K562 (cell line): ENCODE measurements at regions not wholly inside any gene's neighbourhood (a gene's known extent, or its start where the extent isn't known, plus 50 kb on each side); places are given as distances from the start of the nearest gene placed in this dataset.

Source experiments
- ATAC-seq: fragments of 200-7000 bp; cut with Tn5 transposase; 3 replicates; pipeline ENCODE4 v1.9.1; 2020; ENCODE audit warnings: moderate library complexity
- BruUV-seq: library from RNA; stranded (reverse); fragments of 400-500 nt; replicated peaks from 2 replicates; lab custom pipeline; 2021; lab: Mats Ljungman, UMichigan
- CTCF ChIA-PET: fragments of 300-600 bp; formaldehyde crosslinking; extraction: SDS; loops from one replicate; lab custom pipeline; 2021; ENCODE audit warnings: low intra/inter-chr PET ratio; lab: Yijun Ruan, JAX
- POLR2A ChIA-PET: fragments of 300-600, 350-650 bp; sonication (Branson Sonifier 250); formaldehyde crosslinking; extraction: SDS; loops from one replicate; lab custom pipeline; 2021; ENCODE audit warnings: antibody characterized with exemption, inconsistent platforms; lab: Yijun Ruan, JAX
- DNase-seq, 4 experiments: peaks; one replicate each; pipeline versions ENCODE4 v3.0.0 to v3.0.0-alpha.2; 2011 to 2018; ENCODE audit warnings: low spot score in 3 of 4, mixed read lengths in 3 of 4; ENCODE audit errors: extremely low read depth in 1 of 4
- FAIRE-seq: peaks from 2 replicates; lab custom pipeline; 2011; peaks lifted over from hg19 to GRCh38; lab: Jason Lieb, UNC
- H2AFZ ChIP-seq: 2 replicates; pipeline ENCODE4 v1.6.0; 2011; ENCODE audit warnings: low read depth, low read length, control low read depth, inconsistent platforms
- H3K27ac ChIP-seq: fragments of 200-600 bp; 3 replicates; pipeline ENCODE4 v1.8.0; 2011; ENCODE audit warnings: low read depth, mild to moderate bottlenecking, control low read depth, inconsistent platforms, low read length, moderate library complexity, mixed read lengths; ENCODE audit errors: extremely low read depth
- H3K27me3 ChIP-seq, 2 experiments: fragments of 300-600 bp in 1 of 2; 2 replicates in 1 of 2; 3 replicates in 1 of 2; pipeline versions ENCODE4 v1.6.0 to v1.8.0; 2011; ENCODE audit warnings: inconsistent platforms in 2 of 2, low read length in 2 of 2, mild to moderate bottlenecking in 1 of 2, mixed read lengths in 1 of 2, moderate library complexity in 1 of 2; ENCODE audit not compliant: control insufficient read depth in 2 of 2, insufficient read depth in 2 of 2
- H3K36me3 ChIP-seq: fragments of 300-600 bp; 3 replicates; pipeline ENCODE4 v1.8.0; 2011; ENCODE audit warnings: mild to moderate bottlenecking, low read length, inconsistent platforms; ENCODE audit not compliant: control insufficient read depth, insufficient read depth
- H3K4me1 ChIP-seq, 2 experiments: fragments of 200-600 bp in 1 of 2; replicated peaks in 1 of 2; 2 replicates in 1 of 2; 3 replicates in 1 of 2; pipeline versions ENCODE4 v1.5.1 to v1.8.0; 2011; ENCODE audit warnings: inconsistent platforms in 2 of 2, low read length in 2 of 2, mild to moderate bottlenecking in 1 of 2, mixed read lengths in 1 of 2, moderate library complexity in 1 of 2; ENCODE audit not compliant: control insufficient read depth in 2 of 2, insufficient read depth in 2 of 2
- H3K4me2 ChIP-seq: 2 replicates; pipeline ENCODE4 v1.6.1; 2011; ENCODE audit warnings: low read length, control low read depth, inconsistent platforms, mixed read lengths; ENCODE audit not compliant: insufficient read depth
- H3K4me3 ChIP-seq: fragments of 200-600 bp; sonication (generic), shearing (Covaris generic); 2 replicates; pipeline ENCODE4 v1.5.1; 2016; ENCODE audit warnings: control low read depth, inconsistent platforms
- H3K79me2 ChIP-seq: fragments of 200-600 bp; 3 replicates; pipeline ENCODE4 v1.8.0; 2011; ENCODE audit warnings: low read length, inconsistent platforms; ENCODE audit not compliant: control insufficient read depth, insufficient read depth
- H3K9ac ChIP-seq, 2 experiments: 2 replicates each; pipeline versions ENCODE4 v1.6.0 to v1.6.1; 2011; ENCODE audit warnings: low read depth in 2 of 2, low read length in 2 of 2, control low read depth in 1 of 2, inconsistent platforms in 1 of 2, mild to moderate bottlenecking in 1 of 2, mixed read lengths in 1 of 2; ENCODE audit not compliant: insufficient read depth in 1 of 2
- H3K9me1 ChIP-seq: one replicate; pipeline ENCODE4 v1.6.0; 2011; ENCODE audit warnings: inconsistent platforms, mild to moderate bottlenecking, low read length, moderate library complexity; ENCODE audit not compliant: control insufficient read depth, insufficient read depth
- H3K9me3 ChIP-seq: replicated peaks from 2 replicates; pipeline ENCODE4 v1.5.1; 2011; ENCODE audit warnings: low read depth, low read length, inconsistent platforms; ENCODE audit not compliant: control insufficient read depth, insufficient read depth
- H4K20me1 ChIP-seq: replicated peaks from 2 replicates; pipeline ENCODE4 v1.6.1; 2011; ENCODE audit warnings: low read length, inconsistent platforms, mixed read lengths; ENCODE audit not compliant: control insufficient read depth, insufficient read depth
- ETS2 ChIP-seq: IDR thresholded peaks from 2 replicates; pipeline ENCODE4 v1.6.1; 2016; ENCODE audit warnings: borderline replicate concordance, missing genetic modification characterization, mild to moderate bottlenecking, moderate library complexity, missing compliant biosample characterization; ENCODE audit not compliant: poor library complexity, severe bottlenecking
- HDAC3 ChIP-seq: fragments of 450-650 bp; IDR thresholded peaks from 2 replicates; pipeline ENCODE4 v1.6.1; 2018; ENCODE audit warnings: borderline replicate concordance, mild to moderate bottlenecking, moderate library complexity; ENCODE audit not compliant: partially characterized antibody
- SRF ChIP-seq, 2 experiments: fragments of 250-450, 450-650 bp in 1 of 2; sonication (Bioruptor Pico) in 1 of 2; sonication (generic) in 1 of 2; formaldehyde crosslinking; IDR thresholded peaks; 2 replicates each; pipeline versions ENCODE4 v1.5.0 to v1.5.1; 2020 to 2022; ENCODE audit warnings: mild to moderate bottlenecking in 1 of 2, missing genetic modification reagents in 1 of 2
- TEAD1 ChIP-seq, 2 experiments: fragments of 450-650 bp in 1 of 2; sonication (generic) in 1 of 2; formaldehyde crosslinking; IDR thresholded peaks; 2 replicates each; pipeline versions ENCODE4 v1.4.0 to v1.8.0; 2020 to 2022; ENCODE audit warnings: mild to moderate bottlenecking in 2 of 2, missing genetic modification reagents in 1 of 2
- ZBTB33 ChIP-seq: sonication (generic); formaldehyde crosslinking; IDR thresholded peaks from 2 replicates; pipeline ENCODE4 v1.8.1; 2023; ENCODE audit warnings: mild to moderate bottlenecking, missing genetic modification reagents
- WGBS: fragments of 100-300 bp; shearing (Covaris generic); methylation state at CpG from one replicate; pipeline ENCODE4 v1.1.6; 2016; ENCODE audit warnings: low coverage, mixed read lengths; ENCODE audit not compliant: insufficient coverage; ENCODE audit errors: missing lambda C conversion rate; 5-methylcytosine and 5-hydroxymethylcytosine counted together
- in situ Hi-C: fragments of 300-500 bp; cut with MboI; formaldehyde crosslinking; loops from 4 replicates; pipeline ENCODE4 v1.15.0; 2018; ENCODE audit warnings: inconsistent platforms, mixed read lengths
- intact Hi-C: fragments of 100-400 bp; cut with micrococcal nuclease; formaldehyde crosslinking; loops from 2 replicates; pipeline ENCODE4 v1.14.2; 2022

GRCh38 chr3:187963003-187963676, 190.8 kb upstream of the LPP start (continued):
- no peak for TF ChIP-seq ETS2 (tag)
- TF ChIP-seq ZBTB33: no peak
- TF ChIP-seq SRF (CRISPR knock-in tag; IDR thresholded peaks at IDR 0.05): no peak

- Histone ChIP-seq H3K4me1 (no peaks in the 10 kb centered on the region), H4K20me1 (no peaks in the 10 kb centered on the region), H3K79me2 (no peaks in the 10 kb centered on the region), H3K27me3 (no peaks in the 10 kb centered on the region), H3K9ac (no peak overlapping the region), H3K27ac (no peak overlapping the region), H3K9me1 (no peaks in the 10 kb centered on the region), H3K4me3 (no peak overlapping the region), H3K36me3 (no peaks in the 10 kb centered on the region), H3K4me2 (no peak overlapping the region), H3K9me3 (no peaks in the 10 kb centered on the region), H2AFZ (no peak overlapping the region)
- CTCF ChIA-PET: no interaction called here
- ATAC-seq (no peak), DNase-seq (no peak), FAIRE-seq (no peak)
- intact Hi-C loops (no loop called here), in situ Hi-C loops (no loop called here)
- 2% methylated on average over 3 of the region's 3 CpGs for WGBS
- no TSS peak for BruUV-seq
- TF ChIP-seq HDAC3 (no peak), TEAD1 (CRISPR knock-in tag; IDR thresholded peaks at IDR 0.05) (no peak)
- POLR2A ChIA-PET: no interaction called here
These were observed 190.1 kb upstream of the LPP start for GRCh38 chr3:187963677-187964385.
